ENCODE measurements at regions not wholly inside any gene's neighbourhood (a gene's known extent, or its start where the extent isn't known, plus 50 kb on each side); places are given as distances from the start of the nearest gene placed in this dataset.

DNA sequence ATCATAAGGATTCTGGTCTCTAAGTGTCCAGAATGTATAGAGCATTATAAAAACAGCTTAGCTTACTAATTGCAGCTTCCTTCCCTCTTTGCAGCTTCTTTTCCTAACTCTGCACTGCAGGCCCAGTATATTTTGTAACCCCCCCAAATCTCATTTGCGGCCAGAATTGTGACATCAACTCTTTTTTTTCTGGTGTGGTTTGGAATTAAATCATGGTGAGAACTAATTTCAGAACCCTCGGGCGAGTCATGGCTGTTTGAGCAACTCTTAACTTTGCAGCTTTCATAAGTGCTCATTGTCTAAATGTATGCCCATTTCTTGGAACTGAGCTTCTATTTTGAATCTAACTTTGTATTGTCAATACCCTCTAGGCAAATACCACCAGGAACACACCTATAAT is 187.4 kb downstream of the CYYR1 start (continued):
- TF ChIP-seq, protein P1, sequence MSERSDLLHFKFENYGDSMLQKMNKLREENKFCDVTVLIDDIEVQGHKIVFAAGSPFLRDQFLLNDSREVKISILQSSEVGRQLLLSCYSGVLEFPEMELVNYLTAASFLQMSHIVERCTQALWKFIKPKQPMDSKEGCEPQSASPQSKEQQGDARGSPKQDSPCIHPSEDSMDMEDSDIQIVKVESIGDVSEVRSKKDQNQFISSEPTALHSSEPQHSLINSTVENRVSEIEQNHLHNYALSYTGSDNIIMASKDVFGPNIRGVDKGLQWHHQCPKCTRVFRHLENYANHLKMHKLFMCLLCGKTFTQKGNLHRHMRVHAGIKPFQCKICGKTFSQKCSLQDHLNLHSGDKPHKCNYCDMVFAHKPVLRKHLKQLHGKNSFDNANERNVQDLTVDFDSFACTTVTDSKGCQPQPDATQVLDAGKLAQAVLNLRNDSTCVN (CRISPR knock-in tag; IDR thresholded peaks at IDR 0.05): no peak

DNA sequence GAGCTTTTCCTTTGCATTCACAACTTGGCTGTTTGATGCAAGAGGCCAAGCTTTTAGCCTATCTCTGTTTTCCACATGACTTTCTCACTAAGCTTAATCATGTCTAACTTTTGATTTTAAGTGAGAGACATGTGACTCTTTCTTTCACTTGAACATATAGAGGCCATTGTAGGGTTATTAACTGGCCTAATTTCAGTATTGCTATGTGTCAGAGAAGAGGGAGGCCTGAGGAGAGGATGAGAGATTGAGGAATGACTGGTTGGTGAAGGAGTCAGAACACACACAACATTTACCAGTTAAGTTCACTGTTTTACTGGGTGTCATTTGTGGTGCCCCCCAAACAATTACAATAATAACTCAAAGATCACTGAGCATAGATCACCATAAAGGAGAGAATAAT is 193.5 kb downstream of the CYYR1 start:
- POLR2A ChIA-PET: no interaction called here
- CTCF ChIA-PET (ENCODE audit: low intra/inter-chr PET ratio): no interaction called here
- no peak overlapping the region for H3K4me2 ChIP-seq (ENCODE audit: insufficient read depth, low read length)
- no peak overlapping the region for H3K9ac ChIP-seq (ENCODE audit: insufficient read depth in 1 of 2, low read depth in 2 of 2, low read length in 2 of 2)
- no peak for FAIRE-seq
- no peaks in the 10 kb centered on the region for H4K20me1 ChIP-seq (replicated peaks; ENCODE audit: control insufficient read depth, insufficient read depth, low read length)
- H3K9me1 ChIP-seq (ENCODE audit: control insufficient read depth, insufficient read depth, low read length): no peaks in the 10 kb centered on the region
- H3K9me3 ChIP-seq (replicated peaks; ENCODE audit: control insufficient read depth, insufficient read depth, low read depth, low read length): peaks cover 1% of the 10 kb centered on the region; the same call in 1 of the 2 replicates
- H3K4me3 ChIP-seq: no peak overlapping the region
- H3K36me3 ChIP-seq (ENCODE audit: control insufficient read depth, insufficient read depth, low read length): no peaks in the 10 kb centered on the region
- no peak overlapping the region for H3K27ac ChIP-seq (ENCODE audit: extremely low read depth, low read depth, low read length)
- H2AFZ ChIP-seq (ENCODE audit: low read depth, low read length): no peak overlapping the region
- BruUV-seq (replicated peaks): no TSS peak
- H3K79me2 ChIP-seq (ENCODE audit: control insufficient read depth, insufficient read depth, low read length): no peaks in the 10 kb centered on the region
- DNase-seq (ENCODE audit: extremely low read depth in 1 of 4, low spot score in 3 of 4): no peak
- no peaks in the 10 kb centered on the region for H3K27me3 ChIP-seq (ENCODE audit: control insufficient read depth in 2 of 2, insufficient read depth in 2 of 2, low read length in 2 of 2)
- intact Hi-C loops (cut with micrococcal nuclease): no loop called here
- no peaks in the 10 kb centered on the region for H3K4me1 ChIP-seq (replicated peaks in 1 of 2; ENCODE audit: control insufficient read depth in 2 of 2, insufficient read depth in 2 of 2, low read length in 2 of 2)
- TF ChIP-seq ZNF354B (CRISPR knock-in tag; IDR thresholded peaks at IDR 0.05): no peak
- TF ChIP-seq, protein P2, sequence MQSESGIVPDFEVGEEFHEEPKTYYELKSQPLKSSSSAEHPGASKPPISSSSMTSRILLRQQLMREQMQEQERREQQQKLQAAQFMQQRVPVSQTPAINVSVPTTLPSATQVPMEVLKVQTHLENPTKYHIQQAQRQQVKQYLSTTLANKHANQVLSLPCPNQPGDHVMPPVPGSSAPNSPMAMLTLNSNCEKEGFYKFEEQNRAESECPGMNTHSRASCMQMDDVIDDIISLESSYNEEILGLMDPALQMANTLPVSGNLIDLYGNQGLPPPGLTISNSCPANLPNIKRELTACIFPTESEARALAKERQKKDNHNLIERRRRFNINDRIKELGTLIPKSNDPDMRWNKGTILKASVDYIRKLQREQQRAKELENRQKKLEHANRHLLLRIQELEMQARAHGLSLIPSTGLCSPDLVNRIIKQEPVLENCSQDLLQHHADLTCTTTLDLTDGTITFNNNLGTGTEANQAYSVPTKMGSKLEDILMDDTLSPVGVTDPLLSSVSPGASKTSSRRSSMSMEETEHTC (IDR thresholded peaks at IDR 0.05): no peak
- TF ChIP-seq ZFPM2 (CRISPR knock-in tag; IDR thresholded peaks at IDR 0.05): no peak
- TF ChIP-seq RBM17 (IDR thresholded peaks at IDR 0.05; ENCODE audit: borderline replicate concordance, low read depth, low read length): no peak
- in situ Hi-C loops (cut with MboI): no loop called here
- ATAC-seq: no peak
